GM19351 (cell line): ENCODE measurements at regions not wholly inside any gene's neighbourhood (a gene's known extent, or its start where the extent isn't known, plus 50 kb on each side); places are given as distances from the start of the nearest gene placed in this dataset.

Source experiments
- ATAC-seq: cut with Tn5 transposase; IDR thresholded peaks from one replicate; pipeline ENCODE4 v1.9.1; 2021; ENCODE audit warnings: mild to moderate bottlenecking, moderate library complexity; ENCODE audit not compliant: unreplicated experiment

GRCh38 chr13:83937579-83937978, 55.3 kb upstream of the SLITRK1 start:
- no peak for ATAC-seq

GRCh38 chr13:83935566-83935965, 53.3 kb upstream of the SLITRK1 start:
- ATAC-seq = no peak
